ENCODE measurements at regions not wholly inside any gene's neighbourhood (a gene's known extent, or its start where the extent isn't known, plus 50 kb on each side); places are given as distances from the start of the nearest gene placed in this dataset.

- no peaks in the 10 kb centered on the region for H3K4me1 ChIP-seq (replicated peaks)
- no peaks in the 10 kb centered on the region; the same call in 1 of the 2 replicates for H3K9me3 ChIP-seq (replicated peaks)
- no peak for DNase-seq (ENCODE audit: low read depth in 1 of 2, low spot score in 2 of 2)
- H3K27ac ChIP-seq, result no peak overlapping the region
- no peak overlapping the region for H3K4me3 ChIP-seq
- H3K27me3 ChIP-seq (replicated peaks), result no peaks in the 10 kb centered on the region
- H3K36me3 ChIP-seq, result no peaks in the 10 kb centered on the region
These were observed 976.7 kb downstream of the MCTP2 start for GRCh38 chr15:95208071-95208470.

GRCh38 chr15:95208988-95209387, 977.6 kb downstream of the MCTP2 start:
- no peaks in the 10 kb centered on the region for H3K27me3 ChIP-seq (replicated peaks)
- H3K27ac ChIP-seq, result no peak overlapping the region
- no peaks in the 10 kb centered on the region for H3K4me1 ChIP-seq (replicated peaks)
- no peaks in the 10 kb centered on the region; the same call in 1 of the 2 replicates for H3K9me3 ChIP-seq (replicated peaks)
- H3K36me3 ChIP-seq, result no peaks in the 10 kb centered on the region
- H3K4me3 ChIP-seq, result no peak overlapping the region
- DNase-seq (ENCODE audit: low read depth in 1 of 2, low spot score in 2 of 2), result no peak

- H3K4me3 ChIP-seq, result no peak overlapping the region
- no peaks in the 10 kb centered on the region for H3K27me3 ChIP-seq (replicated peaks)
- no peak overlapping the region for H3K27ac ChIP-seq
- no peaks in the 10 kb centered on the region for H3K36me3 ChIP-seq
- H3K4me1 ChIP-seq (replicated peaks), result no peaks in the 10 kb centered on the region
- DNase-seq (ENCODE audit: low read depth in 1 of 2, low spot score in 2 of 2), result no peak
- no peaks in the 10 kb centered on the region; the same call in 1 of the 2 replicates for H3K9me3 ChIP-seq (replicated peaks)
These were observed 979.1 kb downstream of the MCTP2 start for GRCh38 chr15:95210436-95210981.

- Histone ChIP-seq H3K4me1 (replicated peaks) (no peaks in the 10 kb centered on the region), H3K36me3 (no peaks in the 10 kb centered on the region), H3K27me3 (replicated peaks) (no peaks in the 10 kb centered on the region), H3K4me3 (no peak overlapping the region), H3K9me3 (replicated peaks) (no peaks in the 10 kb centered on the region), H3K27ac (no peak overlapping the region)
- no peak for DNase-seq (ENCODE audit: low read depth in 1 of 2, low spot score in 2 of 2)
These were observed 983.7 kb downstream of the MCTP2 start for GRCh38 chr15:95215017-95215416.

- no peak overlapping the region for H3K27ac ChIP-seq
These were observed 995.5 kb downstream of the MCTP2 start for GRCh38 chr15:95226835-95227234.

GRCh38 chr15:95227235-95227634, 995.9 kb downstream of the MCTP2 start:
- no peak overlapping the region for H3K27ac ChIP-seq
- no peaks in the 10 kb centered on the region for H3K4me1 ChIP-seq (replicated peaks)
- no peaks in the 10 kb centered on the region for H3K36me3 ChIP-seq
- no peaks in the 10 kb centered on the region for H3K27me3 ChIP-seq (replicated peaks)
- no peak overlapping the region for H3K4me3 ChIP-seq
- H3K9me3 ChIP-seq (replicated peaks), result no peaks in the 10 kb centered on the region
- DNase-seq (ENCODE audit: low read depth in 1 of 2, low spot score in 2 of 2), result no peak

More at GRCh38 chr15:95226835-95227234, 995.5 kb downstream of the MCTP2 start:
- Histone ChIP-seq H3K9me3 (replicated peaks) (no peaks in the 10 kb centered on the region), H3K27me3 (replicated peaks) (no peaks in the 10 kb centered on the region), H3K4me1 (replicated peaks) (no peaks in the 10 kb centered on the region), H3K4me3 (no peak overlapping the region), H3K36me3 (no peaks in the 10 kb centered on the region)
- no peak for DNase-seq (ENCODE audit: low read depth in 1 of 2, low spot score in 2 of 2)

- Histone ChIP-seq H3K27me3 (replicated peaks) (no peaks in the 10 kb centered on the region), H3K9me3 (replicated peaks) (no peaks in the 10 kb centered on the region), H3K4me1 (replicated peaks) (no peaks in the 10 kb centered on the region), H3K27ac (no peak overlapping the region), H3K36me3 (no peaks in the 10 kb centered on the region), H3K4me3 (no peak overlapping the region)
- DNase-seq (ENCODE audit: low read depth in 1 of 2, low spot score in 2 of 2), result no peak
These were observed 997.6 kb downstream of the MCTP2 start for GRCh38 chr15:95228856-95229555.

GRCh38 chr15:95235033-95235432, 1003.7 kb downstream of the MCTP2 start:
- no peak overlapping the region for H3K4me3 ChIP-seq

GRCh38 chr15:95247071-95247984, 1016.0 kb downstream of the MCTP2 start:
- Histone ChIP-seq H3K27ac (peak overlapping the region; percentile 41), H3K36me3 (no peaks in the 10 kb centered on the region), H3K4me1 (replicated peaks) (peaks cover 16% of the 10 kb centered on the region), H3K27me3 (replicated peaks) (no peaks in the 10 kb centered on the region), H3K9me3 (replicated peaks) (no peaks in the 10 kb centered on the region; the same call in 1 of the 2 replicates), H3K4me3 (peak overlapping the region; percentile 6)
- peak; percentile 91 for DNase-seq (ENCODE audit: low read depth in 1 of 2, low spot score in 2 of 2)

More at GRCh38 chr15:95235033-95235432, 1003.7 kb downstream of the MCTP2 start:
- no peak for DNase-seq (ENCODE audit: low read depth in 1 of 2, low spot score in 2 of 2)
- Histone ChIP-seq H3K9me3 (replicated peaks) (no peaks in the 10 kb centered on the region), H3K27me3 (replicated peaks) (no peaks in the 10 kb centered on the region), H3K4me1 (replicated peaks) (no peaks in the 10 kb centered on the region), H3K27ac (no peak overlapping the region), H3K36me3 (no peaks in the 10 kb centered on the region)

GRCh38 chr15:95249524-95249923, 1018.2 kb downstream of the MCTP2 start:
- Histone ChIP-seq H3K27ac (no peak overlapping the region), H3K4me1 (replicated peaks) (peaks cover 28% of the 10 kb centered on the region), H3K9me3 (replicated peaks) (no peaks in the 10 kb centered on the region; the same call in 1 of the 2 replicates), H3K27me3 (replicated peaks) (no peaks in the 10 kb centered on the region), H3K4me3 (no peak overlapping the region), H3K36me3 (no peaks in the 10 kb centered on the region)
- no peak for DNase-seq (ENCODE audit: low read depth in 1 of 2, low spot score in 2 of 2)

GRCh38 chr15:95252404-95252803, 1021.0 kb downstream of the MCTP2 start:
- Histone ChIP-seq H3K36me3 (no peaks in the 10 kb centered on the region), H3K9me3 (replicated peaks) (no peaks in the 10 kb centered on the region; the same call in 1 of the 2 replicates), H3K4me1 (replicated peaks) (peaks cover 23% of the 10 kb centered on the region), H3K4me3 (no peak overlapping the region), H3K27me3 (replicated peaks) (no peaks in the 10 kb centered on the region), H3K27ac (0 out of 2 replicates have a peak overlapping the region, but pooled peaks have one; percentile 13)
- DNase-seq (ENCODE audit: low read depth in 1 of 2, low spot score in 2 of 2), result peak in 1 of 2 experiments; percentile 44

GRCh38 chr15:95254263-95254662, 1022.9 kb downstream of the MCTP2 start:
- H3K4me1 ChIP-seq (replicated peaks), result peaks cover 24% of the 10 kb centered on the region
- no peaks in the 10 kb centered on the region for H3K9me3 ChIP-seq (replicated peaks)
- no peak overlapping the region for H3K27ac ChIP-seq
- H3K36me3 ChIP-seq, result no peaks in the 10 kb centered on the region
- H3K27me3 ChIP-seq (replicated peaks), result no peaks in the 10 kb centered on the region
- DNase-seq (ENCODE audit: low read depth in 1 of 2, low spot score in 2 of 2), result no peak
- H3K4me3 ChIP-seq, result no peak overlapping the region

GRCh38 chr15:95259513-95259912, 1028.2 kb downstream of the MCTP2 start:
- peaks cover 30% of the 10 kb centered on the region for H3K4me1 ChIP-seq (replicated peaks)
- H3K36me3 ChIP-seq, result no peaks in the 10 kb centered on the region
- no peaks in the 10 kb centered on the region for H3K27me3 ChIP-seq (replicated peaks)
- DNase-seq (ENCODE audit: low read depth in 1 of 2, low spot score in 2 of 2), result peak; percentile 68 to 71
- no peak overlapping the region for H3K4me3 ChIP-seq
- no peak overlapping the region for H3K27ac ChIP-seq
- no peaks in the 10 kb centered on the region for H3K9me3 ChIP-seq (replicated peaks)

GRCh38 chr15:95259965-95260364, 1028.6 kb downstream of the MCTP2 start:
- no peak for DNase-seq (ENCODE audit: low read depth in 1 of 2, low spot score in 2 of 2)
- Histone ChIP-seq H3K9me3 (replicated peaks) (no peaks in the 10 kb centered on the region), H3K36me3 (no peaks in the 10 kb centered on the region), H3K4me1 (replicated peaks) (peaks cover 30% of the 10 kb centered on the region), H3K4me3 (no peak overlapping the region), H3K27ac (no peak overlapping the region), H3K27me3 (replicated peaks) (no peaks in the 10 kb centered on the region)
